SU-DHL-6 (cell line): ENCODE measurements at regions not wholly inside any gene's neighbourhood (a gene's known extent, or its start where the extent isn't known, plus 50 kb on each side); places are given as distances from the start of the nearest gene placed in this dataset.

Experiments used
- EZH2phosphoT487 ChIP-seq: fragments of 200-600 bp; sonication (generic), shearing (Covaris generic); conservative IDR thresholded peaks from 2 replicates; pipeline ENCODE4 v1.6.1; 2018; ENCODE audit warnings: mild to moderate bottlenecking, antibody characterized with exemption, low read length, moderate library complexity, mixed read lengths
- TF ChIP-seq, protein P1 (sequence below): fragments of 200-600 bp; sonication (generic); IDR thresholded peaks from one replicate; pipeline ENCODE4 v1.5.1; 2017; ENCODE audit warnings: antibody characterized with exemption, mild to moderate bottlenecking, low read length, moderate library complexity; ENCODE audit not compliant: insufficient read depth, poor library complexity, severe bottlenecking

GRCh38 chr17:14866266-14866665 lies 398.9 kb downstream of the PMP22 start:
- TF ChIP-seq, protein P1, sequence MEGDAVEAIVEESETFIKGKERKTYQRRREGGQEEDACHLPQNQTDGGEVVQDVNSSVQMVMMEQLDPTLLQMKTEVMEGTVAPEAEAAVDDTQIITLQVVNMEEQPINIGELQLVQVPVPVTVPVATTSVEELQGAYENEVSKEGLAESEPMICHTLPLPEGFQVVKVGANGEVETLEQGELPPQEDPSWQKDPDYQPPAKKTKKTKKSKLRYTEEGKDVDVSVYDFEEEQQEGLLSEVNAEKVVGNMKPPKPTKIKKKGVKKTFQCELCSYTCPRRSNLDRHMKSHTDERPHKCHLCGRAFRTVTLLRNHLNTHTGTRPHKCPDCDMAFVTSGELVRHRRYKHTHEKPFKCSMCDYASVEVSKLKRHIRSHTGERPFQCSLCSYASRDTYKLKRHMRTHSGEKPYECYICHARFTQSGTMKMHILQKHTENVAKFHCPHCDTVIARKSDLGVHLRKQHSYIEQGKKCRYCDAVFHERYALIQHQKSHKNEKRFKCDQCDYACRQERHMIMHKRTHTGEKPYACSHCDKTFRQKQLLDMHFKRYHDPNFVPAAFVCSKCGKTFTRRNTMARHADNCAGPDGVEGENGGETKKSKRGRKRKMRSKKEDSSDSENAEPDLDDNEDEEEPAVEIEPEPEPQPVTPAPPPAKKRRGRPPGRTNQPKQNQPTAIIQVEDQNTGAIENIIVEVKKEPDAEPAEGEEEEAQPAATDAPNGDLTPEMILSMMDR, result no peak
- no peak for TF ChIP-seq EZH2phosphoT487
